ENCODE measurements at regions not wholly inside any gene's neighbourhood (a gene's known extent, or its start where the extent isn't known, plus 50 kb on each side); places are given as distances from the start of the nearest gene placed in this dataset.
"Not testable (repeated sequence)": the region's sequence is repeated elsewhere in the genome, so short reads cannot be mapped to it uniquely, and the experiment has no call there.

- H3K4me1 ChIP-seq (ENCODE audit: control insufficient read depth, insufficient read depth, low read length); H3K36me3 ChIP-seq (ENCODE audit: insufficient read depth, low read length); H3K27me3 ChIP-seq (ENCODE audit: control insufficient read depth, insufficient read depth, low read length); H3K9ac ChIP-seq (ENCODE audit: low read depth, low read length); H3K4me2 ChIP-seq (ENCODE audit: low read length); H3K4me3 ChIP-seq (ENCODE audit: low read length); H3K9me3 ChIP-seq (replicated peaks; ENCODE audit: low read length): not testable (repeated sequence)
Measured at GRCh38 chr9:87049929-87050608, 102.8 kb upstream of the GAS1 start.

GRCh38 chr9:87054999-87055686 is 107.8 kb upstream of the GAS1 start:
- H3K27me3 ChIP-seq (ENCODE audit: control insufficient read depth, insufficient read depth, low read length): no peaks in the 10 kb centered on the region
- no peak overlapping the region for H3K4me3 ChIP-seq (ENCODE audit: low read length)
- H3K9ac ChIP-seq (ENCODE audit: low read depth, low read length): no peak overlapping the region
- no peak overlapping the region for H3K4me2 ChIP-seq (ENCODE audit: low read length)
- H3K36me3 ChIP-seq (ENCODE audit: insufficient read depth, low read length): no peaks in the 10 kb centered on the region
- no peaks in the 10 kb centered on the region for H3K4me1 ChIP-seq (ENCODE audit: control insufficient read depth, insufficient read depth, low read length)
- H3K9me3 ChIP-seq (replicated peaks; ENCODE audit: low read length): no peaks in the 10 kb centered on the region

- Histone ChIP-seq H3K4me3 (ENCODE audit: low read length) (no peak overlapping the region), H3K9ac (ENCODE audit: low read depth, low read length) (no peak overlapping the region), H3K36me3 (ENCODE audit: insufficient read depth, low read length) (no peaks in the 10 kb centered on the region), H3K4me2 (ENCODE audit: low read length) (no peak overlapping the region), H3K4me1 (ENCODE audit: control insufficient read depth, insufficient read depth, low read length) (peaks cover 40% of the 10 kb centered on the region), H3K9me3 (replicated peaks; ENCODE audit: low read length) (no peaks in the 10 kb centered on the region), H3K27me3 (ENCODE audit: control insufficient read depth, insufficient read depth, low read length) (no peaks in the 10 kb centered on the region)
Measured at GRCh38 chr9:87059772-87060171, 112.5 kb upstream of the GAS1 start.

GRCh38 chr9:87062746-87063145 is 115.4 kb upstream of the GAS1 start:
- Histone ChIP-seq H3K4me2 (ENCODE audit: low read length) (peak overlapping the region; percentile 69), H3K9ac (ENCODE audit: low read depth, low read length) (peak overlapping the region; percentile 82), H3K4me3 (ENCODE audit: low read length) (peak overlapping the region; percentile 36), H3K36me3 (ENCODE audit: insufficient read depth, low read length) (no peaks in the 10 kb centered on the region), H3K4me1 (ENCODE audit: control insufficient read depth, insufficient read depth, low read length) (peaks cover 69% of the 10 kb centered on the region), H3K27me3 (ENCODE audit: control insufficient read depth, insufficient read depth, low read length) (no peaks in the 10 kb centered on the region), H3K9me3 (replicated peaks; ENCODE audit: low read length) (no peaks in the 10 kb centered on the region)

- peak overlapping the region; percentile 82 for H3K9ac ChIP-seq (ENCODE audit: low read depth, low read length)
- no peaks in the 10 kb centered on the region for H3K27me3 ChIP-seq (ENCODE audit: control insufficient read depth, insufficient read depth, low read length)
- peak overlapping the region; percentile 69 for H3K4me2 ChIP-seq (ENCODE audit: low read length)
- H3K4me1 ChIP-seq (ENCODE audit: control insufficient read depth, insufficient read depth, low read length): peaks cover 74% of the 10 kb centered on the region
- H3K9me3 ChIP-seq (replicated peaks; ENCODE audit: low read length): no peaks in the 10 kb centered on the region
- peak overlapping the region; percentile 36 for H3K4me3 ChIP-seq (ENCODE audit: low read length)
- no peaks in the 10 kb centered on the region for H3K36me3 ChIP-seq (ENCODE audit: insufficient read depth, low read length)
Measured at GRCh38 chr9:87063246-87063645, 115.9 kb upstream of the GAS1 start.

- Histone ChIP-seq H3K36me3 (ENCODE audit: insufficient read depth, low read length) (no peaks in the 10 kb centered on the region), H3K4me2 (ENCODE audit: low read length) (peak overlapping the region; percentile 69), H3K4me1 (ENCODE audit: control insufficient read depth, insufficient read depth, low read length) (peaks cover 77% of the 10 kb centered on the region), H3K27me3 (ENCODE audit: control insufficient read depth, insufficient read depth, low read length) (no peaks in the 10 kb centered on the region), H3K9ac (ENCODE audit: low read depth, low read length) (peak overlapping the region; percentile 82), H3K9me3 (replicated peaks; ENCODE audit: low read length) (no peaks in the 10 kb centered on the region), H3K4me3 (ENCODE audit: low read length) (peak overlapping the region; percentile 29)
Measured at GRCh38 chr9:87063871-87064270, 116.6 kb upstream of the GAS1 start.

GRCh38 chr9:87064311-87064710 is 117.0 kb upstream of the GAS1 start:
- no peaks in the 10 kb centered on the region for H3K9me3 ChIP-seq (replicated peaks; ENCODE audit: low read length)
- peak overlapping the region; percentile 69 for H3K4me2 ChIP-seq (ENCODE audit: low read length)
- H3K9ac ChIP-seq (ENCODE audit: low read depth, low read length): peak overlapping the region; percentile 54
- H3K36me3 ChIP-seq (ENCODE audit: insufficient read depth, low read length): no peaks in the 10 kb centered on the region
- H3K4me3 ChIP-seq (ENCODE audit: low read length): peak overlapping the region; percentile 2
- H3K4me1 ChIP-seq (ENCODE audit: control insufficient read depth, insufficient read depth, low read length): peaks cover 82% of the 10 kb centered on the region
- H3K27me3 ChIP-seq (ENCODE audit: control insufficient read depth, insufficient read depth, low read length): no peaks in the 10 kb centered on the region

- peaks cover 92% of the 10 kb centered on the region for H3K4me1 ChIP-seq (ENCODE audit: control insufficient read depth, insufficient read depth, low read length)
- no peaks in the 10 kb centered on the region for H3K36me3 ChIP-seq (ENCODE audit: insufficient read depth, low read length)
- no peaks in the 10 kb centered on the region for H3K27me3 ChIP-seq (ENCODE audit: control insufficient read depth, insufficient read depth, low read length)
- peak overlapping the region; percentile 13 for H3K9ac ChIP-seq (ENCODE audit: low read depth, low read length)
- H3K4me2 ChIP-seq (ENCODE audit: low read length): no peak overlapping the region
- H3K4me3 ChIP-seq (ENCODE audit: low read length): no peak overlapping the region
- H3K9me3 ChIP-seq (replicated peaks; ENCODE audit: low read length): no peaks in the 10 kb centered on the region
Measured at GRCh38 chr9:87065981-87066380, 118.7 kb upstream of the GAS1 start.

- no peak overlapping the region for H3K9ac ChIP-seq (ENCODE audit: low read depth, low read length)
- no peaks in the 10 kb centered on the region for H3K9me3 ChIP-seq (replicated peaks; ENCODE audit: low read length)
- H3K27me3 ChIP-seq (ENCODE audit: control insufficient read depth, insufficient read depth, low read length): no peaks in the 10 kb centered on the region
- no peaks in the 10 kb centered on the region for H3K36me3 ChIP-seq (ENCODE audit: insufficient read depth, low read length)
- H3K4me2 ChIP-seq (ENCODE audit: low read length): no peak overlapping the region
- peaks cover 80% of the 10 kb centered on the region for H3K4me1 ChIP-seq (ENCODE audit: control insufficient read depth, insufficient read depth, low read length)
- no peak overlapping the region for H3K4me3 ChIP-seq (ENCODE audit: low read length)
Measured at GRCh38 chr9:87067426-87067825, 120.1 kb upstream of the GAS1 start.

- no peak overlapping the region for H3K9ac ChIP-seq (ENCODE audit: low read depth, low read length)
- H3K4me3 ChIP-seq (ENCODE audit: low read length): no peak overlapping the region
- no peaks in the 10 kb centered on the region for H3K27me3 ChIP-seq (ENCODE audit: control insufficient read depth, insufficient read depth, low read length)
- H3K9me3 ChIP-seq (replicated peaks; ENCODE audit: low read length): no peaks in the 10 kb centered on the region
- H3K4me1 ChIP-seq (ENCODE audit: control insufficient read depth, insufficient read depth, low read length): peaks cover 71% of the 10 kb centered on the region
- no peak overlapping the region for H3K4me2 ChIP-seq (ENCODE audit: low read length)
- H3K36me3 ChIP-seq (ENCODE audit: insufficient read depth, low read length): no peaks in the 10 kb centered on the region
Measured at GRCh38 chr9:87068177-87068840, 121.0 kb upstream of the GAS1 start.

GRCh38 chr9:87069690-87070089 is 122.4 kb upstream of the GAS1 start:
- H3K36me3 ChIP-seq (ENCODE audit: insufficient read depth, low read length): no peaks in the 10 kb centered on the region
- no peaks in the 10 kb centered on the region for H3K9me3 ChIP-seq (replicated peaks; ENCODE audit: low read length)
- H3K4me2 ChIP-seq (ENCODE audit: low read length): peak overlapping the region; percentile 30
- H3K27me3 ChIP-seq (ENCODE audit: control insufficient read depth, insufficient read depth, low read length): no peaks in the 10 kb centered on the region
- H3K4me1 ChIP-seq (ENCODE audit: control insufficient read depth, insufficient read depth, low read length): peaks cover 57% of the 10 kb centered on the region
- peak overlapping the region; percentile 40 for H3K9ac ChIP-seq (ENCODE audit: low read depth, low read length)
- no peak overlapping the region for H3K4me3 ChIP-seq (ENCODE audit: low read length)

All from skeletal muscle satellite cell (primary cell).